GM12872 (cell line): ENCODE measurements at regions not wholly inside any gene's neighbourhood (a gene's known extent, or its start where the extent isn't known, plus 50 kb on each side); places are given as distances from the start of the nearest gene placed in this dataset.

Source experiments
- CTCF ChIP-seq: IDR thresholded peaks from 3 replicates; pipeline ENCODE4 v1.5.1; 2011; ENCODE audit warnings: low read depth, mild to moderate bottlenecking, low read length, moderate library complexity; ENCODE audit not compliant: insufficient read depth

GRCh38 chr13:84590663-84591062 is 708.4 kb upstream of the SLITRK1 start:
- no peak for TF ChIP-seq CTCF

- no peak for TF ChIP-seq CTCF
Measured at GRCh38 chr13:84588023-84588422, 705.7 kb upstream of the SLITRK1 start.

GRCh38 chr13:84574851-84575250 is 692.6 kb upstream of the SLITRK1 start:
- no peak for TF ChIP-seq CTCF

- TF ChIP-seq CTCF: no peak
Measured at GRCh38 chr13:84571264-84571663, 689.0 kb upstream of the SLITRK1 start.

GRCh38 chr13:84570831-84571230 is 688.6 kb upstream of the SLITRK1 start:
- TF ChIP-seq CTCF: no peak

- TF ChIP-seq CTCF: no peak
Measured at GRCh38 chr13:84569366-84569765, 687.1 kb upstream of the SLITRK1 start.

- no peak for TF ChIP-seq CTCF
Measured at GRCh38 chr13:84567848-84568247, 685.6 kb upstream of the SLITRK1 start.

GRCh38 chr13:84566780-84567179 is 684.5 kb upstream of the SLITRK1 start:
- TF ChIP-seq CTCF: no peak
